Panc1 (cell line): ENCODE measurements at regions not wholly inside any gene's neighbourhood (a gene's known extent, or its start where the extent isn't known, plus 50 kb on each side); places are given as distances from the start of the nearest gene placed in this dataset.

Source experiments
- ATAC-seq: fragments of 200-7000 bp; cut with Tn5 transposase; 2 replicates; pipeline ENCODE4 v1.9.1; 2020; ENCODE audit warnings: mild to moderate bottlenecking, moderate library complexity
- BruUV-seq: library from RNA; stranded (reverse); fragments of 400-500 nt; replicated peaks from 2 replicates; lab custom pipeline; 2021; lab: Mats Ljungman, UMichigan
- CTCF ChIA-PET: fragments of 300-600 bp; sonication (Branson Sonifier 250); formaldehyde crosslinking; loops from one replicate; lab custom pipeline; 2022; ENCODE audit warnings: antibody characterized with exemption; lab: Charles Lee
- POLR2A ChIA-PET: fragments of 300-600 bp; sonication (Branson Sonifier 250); formaldehyde crosslinking; loops from one replicate; lab custom pipeline; 2022; ENCODE audit warnings: antibody characterized with exemption; lab: Charles Lee
- DNase-seq: peaks from one replicate; pipeline ENCODE4 v3.0.0-alpha.2; 2010; ENCODE audit warnings: low read depth, low spot score
- H3K27ac ChIP-seq: 2 replicates; pipeline ENCODE4 v1.5.1; 2011; ENCODE audit warnings: mild to moderate bottlenecking, low read length, inconsistent platforms
- H3K27me3 ChIP-seq: fragments of 200-500 bp; sonication (Bioruptor generic); 2 replicates; pipeline ENCODE4 v1.6.0; 2014; ENCODE audit warnings: low read length, inconsistent platforms; ENCODE audit not compliant: control insufficient read depth, insufficient read depth
- H3K36me3 ChIP-seq: fragments of 200-500 bp; sonication (Bioruptor generic); 2 replicates; pipeline ENCODE4 v1.5.1; 2014; ENCODE audit warnings: inconsistent platforms, mild to moderate bottlenecking, low read length, moderate library complexity; ENCODE audit not compliant: control insufficient read depth, insufficient read depth
- H3K4me1 ChIP-seq: 2 replicates; pipeline ENCODE4 v1.5.1; 2011; ENCODE audit warnings: inconsistent platforms, mild to moderate bottlenecking, low read length, moderate library complexity; ENCODE audit not compliant: control insufficient read depth, insufficient read depth
- H3K4me3 ChIP-seq, 2 experiments: 2 replicates each; pipeline ENCODE4 v1.5.1; 2011 to 2012; ENCODE audit warnings: low read depth in 2 of 2, low read length in 2 of 2, mild to moderate bottlenecking in 2 of 2, inconsistent platforms in 1 of 2, moderate library complexity in 1 of 2
- H3K9me3 ChIP-seq: fragments of 200-500 bp; sonication (Bioruptor generic); 2 replicates; pipeline ENCODE4 v1.5.1; 2014; ENCODE audit warnings: low read depth, mild to moderate bottlenecking, inconsistent platforms, low read length, moderate library complexity; ENCODE audit not compliant: control insufficient read depth, insufficient read depth
- POLR2AphosphoS5 ChIP-seq: IDR thresholded peaks from 2 replicates; pipeline ENCODE4 v1.6.1; 2012; ENCODE audit warnings: mild to moderate bottlenecking, low read depth, low read length, moderate library complexity
- SIN3A ChIP-seq: IDR thresholded peaks from 2 replicates; pipeline ENCODE4 v1.6.1; 2012; ENCODE audit warnings: low read depth, mild to moderate bottlenecking, low read length, moderate library complexity, borderline replicate concordance; ENCODE audit not compliant: insufficient read depth
- TCF7L2 ChIP-seq: IDR thresholded peaks from 2 replicates; pipeline ENCODE4 v1.6.1; 2011; ENCODE audit warnings: mild to moderate bottlenecking, low read depth, low read length, inconsistent platforms
- in situ Hi-C: cut with HindIII; loops from 2 replicates; pipeline ENCODE4 v1.10.0; 2016; ENCODE audit warnings: low sequenced_read_pairs, low pct_unique_long_range_greater_than_20kb
- intact Hi-C: fragments of 100-400 bp; cut with micrococcal nuclease; formaldehyde crosslinking; loops from one replicate; pipeline ENCODE4 v1.10.0; 2022; ENCODE audit not compliant: unreplicated experiment
- TF ChIP-seq, protein P1 (sequence below), 2 experiments: IDR thresholded peaks; 2 replicates each; pipeline ENCODE4 v1.6.1; 2011 to 2012; ENCODE audit warnings: low read depth in 2 of 2, control low read depth in 1 of 2, low read length in 1 of 2, mild to moderate bottlenecking in 1 of 2, moderate library complexity in 1 of 2; ENCODE audit not compliant: insufficient read depth in 1 of 2
- TF ChIP-seq, protein P2 (sequence below): fragments of 450-650 bp; IDR thresholded peaks from 2 replicates; pipeline ENCODE4 v1.5.1; 2017; ENCODE audit warnings: mild to moderate bottlenecking

DNA sequence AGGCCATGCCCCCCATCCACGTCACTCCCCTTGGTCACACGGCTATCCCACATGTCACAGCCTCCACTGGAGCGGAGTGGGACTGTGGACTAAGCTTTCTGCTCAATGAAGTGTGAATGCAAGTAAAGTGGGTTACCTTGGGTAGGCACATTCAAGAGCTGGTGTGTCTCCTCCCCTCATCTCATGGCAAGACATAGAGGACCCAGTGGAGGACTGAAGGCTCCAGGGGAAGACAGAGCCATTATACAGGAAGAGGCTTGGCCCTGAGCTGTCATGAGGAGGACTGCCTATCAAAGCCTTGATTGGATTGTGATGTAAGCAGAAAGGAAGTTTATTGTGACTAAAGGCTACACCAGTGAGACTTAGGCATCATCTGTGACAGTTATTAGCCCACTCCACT, 129.2 kb upstream of the CCL2 start:
- Histone ChIP-seq H3K9me3 (no peaks in the 10 kb centered on the region), H3K36me3 (no peaks in the 10 kb centered on the region), H3K4me1 (no peaks in the 10 kb centered on the region), H3K27me3 (peaks cover 22% of the 10 kb centered on the region), H3K4me3 (no peak overlapping the region), H3K27ac (no peak overlapping the region)
- CTCF ChIA-PET = no interaction called here
- no peak for DNase-seq
- POLR2A ChIA-PET = no interaction called here
- intact Hi-C loops (no loop called here), in situ Hi-C loops (no loop called here)
- ATAC-seq = no peak
- no TSS peak for BruUV-seq
- no peak for TF ChIP-seq TCF7L2
- TF ChIP-seq, protein P1, sequence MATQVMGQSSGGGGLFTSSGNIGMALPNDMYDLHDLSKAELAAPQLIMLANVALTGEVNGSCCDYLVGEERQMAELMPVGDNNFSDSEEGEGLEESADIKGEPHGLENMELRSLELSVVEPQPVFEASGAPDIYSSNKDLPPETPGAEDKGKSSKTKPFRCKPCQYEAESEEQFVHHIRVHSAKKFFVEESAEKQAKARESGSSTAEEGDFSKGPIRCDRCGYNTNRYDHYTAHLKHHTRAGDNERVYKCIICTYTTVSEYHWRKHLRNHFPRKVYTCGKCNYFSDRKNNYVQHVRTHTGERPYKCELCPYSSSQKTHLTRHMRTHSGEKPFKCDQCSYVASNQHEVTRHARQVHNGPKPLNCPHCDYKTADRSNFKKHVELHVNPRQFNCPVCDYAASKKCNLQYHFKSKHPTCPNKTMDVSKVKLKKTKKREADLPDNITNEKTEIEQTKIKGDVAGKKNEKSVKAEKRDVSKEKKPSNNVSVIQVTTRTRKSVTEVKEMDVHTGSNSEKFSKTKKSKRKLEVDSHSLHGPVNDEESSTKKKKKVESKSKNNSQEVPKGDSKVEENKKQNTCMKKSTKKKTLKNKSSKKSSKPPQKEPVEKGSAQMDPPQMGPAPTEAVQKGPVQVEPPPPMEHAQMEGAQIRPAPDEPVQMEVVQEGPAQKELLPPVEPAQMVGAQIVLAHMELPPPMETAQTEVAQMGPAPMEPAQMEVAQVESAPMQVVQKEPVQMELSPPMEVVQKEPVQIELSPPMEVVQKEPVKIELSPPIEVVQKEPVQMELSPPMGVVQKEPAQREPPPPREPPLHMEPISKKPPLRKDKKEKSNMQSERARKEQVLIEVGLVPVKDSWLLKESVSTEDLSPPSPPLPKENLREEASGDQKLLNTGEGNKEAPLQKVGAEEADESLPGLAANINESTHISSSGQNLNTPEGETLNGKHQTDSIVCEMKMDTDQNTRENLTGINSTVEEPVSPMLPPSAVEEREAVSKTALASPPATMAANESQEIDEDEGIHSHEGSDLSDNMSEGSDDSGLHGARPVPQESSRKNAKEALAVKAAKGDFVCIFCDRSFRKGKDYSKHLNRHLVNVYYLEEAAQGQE (IDR thresholded peaks at IDR 0.05; ENCODE audit: insufficient read depth in 1 of 2, low read depth in 2 of 2, low read length in 1 of 2) = no peak

- no TSS peak for BruUV-seq
- DNase-seq = no peak
- no peak overlapping the region for H3K4me3 ChIP-seq
- no peaks in the 10 kb centered on the region for H3K4me1 ChIP-seq
- intact Hi-C loops (no loop called here), in situ Hi-C loops (no loop called here)
- H3K36me3 ChIP-seq = no peaks in the 10 kb centered on the region
- H3K9me3 ChIP-seq = no peaks in the 10 kb centered on the region
- no peak overlapping the region for H3K27ac ChIP-seq
- no peak; the same call in 1 of the 2 replicates for ATAC-seq
- H3K27me3 ChIP-seq = peaks cover 22% of the 10 kb centered on the region
- ChIA-PET CTCF (no interaction called here), POLR2A (no interaction called here)
- TF ChIP-seq TCF7L2 (no peak), POLR2AphosphoS5 (no peak), SIN3A (no peak)
These were observed 128.6 kb upstream of the CCL2 start for GRCh38 chr17:34126496-34126895.

- ATAC-seq = no peak
- CTCF ChIA-PET = no interaction called here
- H3K9me3 ChIP-seq = no peaks in the 10 kb centered on the region
- BruUV-seq = no TSS peak
- no peak overlapping the region for H3K4me3 ChIP-seq
- intact Hi-C loops = no loop called here
- H3K27ac ChIP-seq = no peak overlapping the region
- no peak for TF ChIP-seq POLR2AphosphoS5
- no peak for TF ChIP-seq TCF7L2
- no peaks in the 10 kb centered on the region for H3K4me1 ChIP-seq
- DNase-seq = no peak
- POLR2A ChIA-PET = no interaction called here
- peaks cover 22% of the 10 kb centered on the region for H3K27me3 ChIP-seq
- H3K36me3 ChIP-seq = no peaks in the 10 kb centered on the region
- in situ Hi-C loops = no loop called here
These were observed 128.1 kb upstream of the CCL2 start for GRCh38 chr17:34126965-34127364.

GRCh38 chr17:34130544-34130943, 124.5 kb upstream of the CCL2 start:
- intact Hi-C loops (no loop called here), in situ Hi-C loops (no loop called here)
- ATAC-seq (no peak), DNase-seq (no peak)
- Histone ChIP-seq H3K9me3 (no peaks in the 10 kb centered on the region), H3K4me3 (no peak overlapping the region), H3K27ac (no peak overlapping the region), H3K4me1 (no peaks in the 10 kb centered on the region), H3K27me3 (peaks cover 22% of the 10 kb centered on the region), H3K36me3 (no peaks in the 10 kb centered on the region)
- ChIA-PET POLR2A (no interaction called here), CTCF (no interaction called here)
- BruUV-seq = no TSS peak
- TF ChIP-seq, protein P1 (IDR thresholded peaks at IDR 0.05; ENCODE audit: insufficient read depth in 1 of 2, low read depth in 2 of 2, low read length in 1 of 2) = no peak
- TF ChIP-seq POLR2AphosphoS5 (no peak), SIN3A (no peak), TCF7L2 (no peak)
- TF ChIP-seq, protein P2, sequence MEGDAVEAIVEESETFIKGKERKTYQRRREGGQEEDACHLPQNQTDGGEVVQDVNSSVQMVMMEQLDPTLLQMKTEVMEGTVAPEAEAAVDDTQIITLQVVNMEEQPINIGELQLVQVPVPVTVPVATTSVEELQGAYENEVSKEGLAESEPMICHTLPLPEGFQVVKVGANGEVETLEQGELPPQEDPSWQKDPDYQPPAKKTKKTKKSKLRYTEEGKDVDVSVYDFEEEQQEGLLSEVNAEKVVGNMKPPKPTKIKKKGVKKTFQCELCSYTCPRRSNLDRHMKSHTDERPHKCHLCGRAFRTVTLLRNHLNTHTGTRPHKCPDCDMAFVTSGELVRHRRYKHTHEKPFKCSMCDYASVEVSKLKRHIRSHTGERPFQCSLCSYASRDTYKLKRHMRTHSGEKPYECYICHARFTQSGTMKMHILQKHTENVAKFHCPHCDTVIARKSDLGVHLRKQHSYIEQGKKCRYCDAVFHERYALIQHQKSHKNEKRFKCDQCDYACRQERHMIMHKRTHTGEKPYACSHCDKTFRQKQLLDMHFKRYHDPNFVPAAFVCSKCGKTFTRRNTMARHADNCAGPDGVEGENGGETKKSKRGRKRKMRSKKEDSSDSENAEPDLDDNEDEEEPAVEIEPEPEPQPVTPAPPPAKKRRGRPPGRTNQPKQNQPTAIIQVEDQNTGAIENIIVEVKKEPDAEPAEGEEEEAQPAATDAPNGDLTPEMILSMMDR = no peak
